H9 (cell line): ENCODE measurements at regions not wholly inside any gene's neighbourhood (a gene's known extent, or its start where the extent isn't known, plus 50 kb on each side); places are given as distances from the start of the nearest gene placed in this dataset.
"Not testable (repeated sequence)": the region's sequence is repeated elsewhere in the genome, so short reads cannot be mapped to it uniquely, and the experiment has no call there.

Source experiments
- DNase-seq: peaks from one replicate; pipeline ENCODE4 v3.0.0-alpha.2; 2017
- H2AFZ ChIP-seq: one replicate; pipeline ENCODE4 v1.6.1; 2013; ENCODE audit warnings: mild to moderate bottlenecking, low read length, control low read depth, moderate library complexity
- H2AK5ac ChIP-seq: 2 replicates; pipeline ENCODE4 v1.6.1; 2013; ENCODE audit warnings: low read length, control low read depth, mixed read lengths; ENCODE audit not compliant: insufficient read length
- H2BK120ac ChIP-seq: one replicate; pipeline ENCODE4 v1.6.1; 2013; ENCODE audit warnings: low read depth, mild to moderate bottlenecking, low read length, control low read depth, inconsistent platforms; ENCODE audit not compliant: poor library complexity, severe bottlenecking
- H2BK12ac ChIP-seq: 2 replicates; pipeline ENCODE4 v1.6.1; 2013; ENCODE audit warnings: low read length, control low read depth, mixed read lengths, low read depth; ENCODE audit not compliant: insufficient read length
- H2BK15ac ChIP-seq: 2 replicates; pipeline ENCODE4 v1.6.1; 2013; ENCODE audit warnings: low read depth, low read length, control low read depth
- H2BK20ac ChIP-seq: one replicate; pipeline ENCODE4 v1.6.1; 2013; ENCODE audit warnings: low read depth, mild to moderate bottlenecking, low read length, control low read depth, inconsistent platforms; ENCODE audit not compliant: poor library complexity, severe bottlenecking
- H2BK5ac ChIP-seq: 2 replicates; pipeline ENCODE4 v1.6.1; 2013; ENCODE audit warnings: low read length, control low read depth, mixed read lengths; ENCODE audit not compliant: insufficient read length
- H3K14ac ChIP-seq: 2 replicates; pipeline ENCODE4 v1.6.1; 2013; ENCODE audit warnings: low read length, control low read depth; ENCODE audit not compliant: insufficient read depth
- H3K18ac ChIP-seq: 2 replicates; pipeline ENCODE4 v1.6.1; 2013; ENCODE audit warnings: low read depth, mild to moderate bottlenecking, mixed read lengths, low read length, control low read depth; ENCODE audit not compliant: insufficient read length
- H3K23ac ChIP-seq: 2 replicates; pipeline ENCODE4 v1.6.1; 2013; ENCODE audit warnings: low read length, control low read depth, mixed read lengths, low read depth; ENCODE audit not compliant: insufficient read length
- H3K23me2 ChIP-seq: 2 replicates; pipeline ENCODE4 v1.6.1; 2013; ENCODE audit warnings: low read depth, mild to moderate bottlenecking, mixed read lengths, low read length, control low read depth; ENCODE audit not compliant: insufficient read length, poor library complexity, severe bottlenecking
- H3K27ac ChIP-seq: 2 replicates; pipeline ENCODE4 v1.5.1; 2013; ENCODE audit warnings: low read length, control low read depth, mixed read lengths, low read depth; ENCODE audit not compliant: insufficient read length
- H3K27me3 ChIP-seq: 2 replicates; pipeline ENCODE4 v1.6.1; 2013; ENCODE audit warnings: low read length, control low read depth, inconsistent platforms; ENCODE audit not compliant: insufficient read depth
- H3K4ac ChIP-seq: 2 replicates; pipeline ENCODE4 v1.6.1; 2013; ENCODE audit warnings: low read depth, mild to moderate bottlenecking, control low read depth, inconsistent platforms, low read length, moderate library complexity
- H3K4me1 ChIP-seq: 2 replicates; pipeline ENCODE4 v1.6.1; 2013; ENCODE audit warnings: low read length, control low read depth, inconsistent platforms; ENCODE audit not compliant: insufficient read depth
- H3K4me2 ChIP-seq: 2 replicates; pipeline ENCODE4 v1.6.1; 2013; ENCODE audit warnings: low read length, control low read depth, mixed read lengths; ENCODE audit not compliant: insufficient read length, insufficient read depth
- H3K56ac ChIP-seq: 2 replicates; pipeline ENCODE4 v1.6.1; 2013; ENCODE audit warnings: low read depth, mild to moderate bottlenecking, mixed read lengths, low read length, control low read depth; ENCODE audit not compliant: insufficient read length
- H3K79me1 ChIP-seq: 2 replicates; pipeline ENCODE4 v1.6.1; 2013; ENCODE audit warnings: low read depth, mild to moderate bottlenecking, moderate library complexity, low read length, control low read depth, inconsistent platforms; ENCODE audit not compliant: insufficient read depth, poor library complexity, severe bottlenecking
- H3K79me2 ChIP-seq: 2 replicates; pipeline ENCODE4 v1.6.1; 2013; ENCODE audit warnings: low read length, control low read depth, inconsistent platforms; ENCODE audit not compliant: insufficient read depth
- H3K9ac ChIP-seq: 2 replicates; pipeline ENCODE4 v1.6.1; 2013; ENCODE audit warnings: low read length, control low read depth, mixed read lengths; ENCODE audit not compliant: insufficient read length; ENCODE audit errors: extremely low read depth
- H3K9me3 ChIP-seq: one replicate; pipeline ENCODE4 v1.6.1; 2013; ENCODE audit warnings: low read depth, low read length, inconsistent platforms; ENCODE audit not compliant: control insufficient read depth
- H3T11ph ChIP-seq: one replicate; pipeline ENCODE4 v1.6.1; 2013; ENCODE audit warnings: mild to moderate bottlenecking, low read length, control low read depth, inconsistent platforms
- H4K20me1 ChIP-seq: one replicate; pipeline ENCODE4 v1.6.1; 2013; ENCODE audit not compliant: control insufficient read depth, insufficient read length, insufficient read depth
- H4K5ac ChIP-seq: 2 replicates; pipeline ENCODE4 v1.6.1; 2013; ENCODE audit warnings: low read depth, mild to moderate bottlenecking, mixed read lengths, low read length, control low read depth; ENCODE audit not compliant: insufficient read length
- H4K8ac ChIP-seq: replicated peaks from 2 replicates; pipeline ENCODE4 v1.6.1; 2013; ENCODE audit warnings: low read length, control low read depth, mixed read lengths, low read depth; ENCODE audit not compliant: insufficient read length
- H4K91ac ChIP-seq: 2 replicates; pipeline ENCODE4 v1.6.1; 2013; ENCODE audit warnings: low read depth, mild to moderate bottlenecking, moderate library complexity, mixed read lengths, low read length, control low read depth; ENCODE audit not compliant: insufficient read length
- H3K27ac Mint-ChIP-seq, 3 experiments: 2 replicates in 2 of 3; 3 replicates in 1 of 3; pipeline ENCODE4 v1.8.0; 2020 to 2021; ENCODE audit warnings: mixed read lengths in 3 of 3, mild to moderate bottlenecking in 1 of 3, moderate library complexity in 1 of 3
- H3K27me3 Mint-ChIP-seq: 2 replicates; pipeline ENCODE4 v1.8.0; 2021; ENCODE audit warnings: low read depth, mild to moderate bottlenecking, moderate library complexity, mixed read lengths
- H3K36me3 Mint-ChIP-seq, 3 experiments: 2 replicates in 2 of 3; 3 replicates in 1 of 3; pipeline ENCODE4 v1.8.0; 2020 to 2021; ENCODE audit warnings: low read depth in 3 of 3, mixed read lengths in 3 of 3; ENCODE audit not compliant: insufficient read depth in 1 of 3
- H3K4me1 Mint-ChIP-seq, 2 experiments: 2 replicates each; pipeline ENCODE4 v1.8.0; 2020; ENCODE audit warnings: mixed read lengths in 2 of 2
- H3K4me3 Mint-ChIP-seq, 2 experiments: 2 replicates in 1 of 2; 3 replicates in 1 of 2; pipeline ENCODE4 v1.8.0; 2020 to 2021; ENCODE audit warnings: mild to moderate bottlenecking in 2 of 2, mixed read lengths in 2 of 2, moderate library complexity in 1 of 2
- H3K9me3 Mint-ChIP-seq, 2 experiments: 2 replicates in 1 of 2; 3 replicates in 1 of 2; pipeline ENCODE4 v1.8.0; 2020; ENCODE audit warnings: mild to moderate bottlenecking in 2 of 2, mixed read lengths in 2 of 2, moderate library complexity in 1 of 2
- WGBS: extraction: QIAGEN DNeasy Blood & Tissue Kit; methylation state at CpG from one replicate; pipeline ENCODE4 v1.1.7; 2013; ENCODE audit warnings: missing lambda C conversion rate, low lambda C conversion rate, mixed read lengths; ENCODE audit not compliant: insufficient read length; ENCODE audit errors: extremely low coverage; 5-methylcytosine and 5-hydroxymethylcytosine counted together
- TF ChIP-seq, protein P1 (sequence below): fragments of 200-600 bp; sonication (generic); conservative IDR thresholded peaks from 3 replicates; pipeline ENCODE4 v1.8.0; 2021; ENCODE audit warnings: antibody characterized with exemption, mild to moderate bottlenecking

DNA sequence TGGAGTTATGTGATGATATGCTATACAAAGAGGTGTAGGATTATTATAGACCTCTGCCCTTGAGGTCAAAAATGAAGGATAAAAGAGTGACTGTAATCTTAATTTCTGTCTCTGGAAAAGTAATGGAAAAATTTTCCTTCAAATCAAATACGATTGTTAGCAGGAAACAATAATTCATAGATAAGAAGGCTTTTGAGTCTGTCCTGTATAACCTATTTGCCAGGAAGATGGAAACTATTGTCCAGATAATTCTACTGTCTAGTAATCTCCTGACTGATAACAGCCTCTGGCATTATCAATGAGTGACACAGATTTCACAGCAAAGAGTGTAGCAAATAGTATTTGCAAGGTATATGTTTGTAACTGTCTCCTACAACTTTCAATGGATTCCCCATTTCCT lies 307.8 kb downstream of the MTX2 start:
- no peak overlapping the region for H2BK5ac ChIP-seq
- no peak overlapping the region for H3K23ac ChIP-seq
- H2BK12ac ChIP-seq = no peak overlapping the region
- H2AK5ac ChIP-seq = no peak overlapping the region
- no peaks in the 10 kb centered on the region for H3K4me1 ChIP-seq
- no peak overlapping the region for H2BK120ac ChIP-seq
- no peak overlapping the region for H2BK20ac ChIP-seq
- no peaks in the 10 kb centered on the region for H3K79me1 ChIP-seq
- no peak overlapping the region for H4K5ac ChIP-seq
- H3K9me3 ChIP-seq = no peaks in the 10 kb centered on the region
- Mint-ChIP-seq H3K9me3 (no peaks in the 10 kb centered on the region), H3K27me3 (peaks cover 5% of the 10 kb centered on the region; the same call in 1 of the 2 replicates), H3K4me3 (no peak overlapping the region), H3K36me3 (no peaks in the 10 kb centered on the region), H3K4me1 (no peaks in the 10 kb centered on the region), H3K27ac (no peak overlapping the region)
- no peak overlapping the region for H2AFZ ChIP-seq
- no peak overlapping the region for H3K56ac ChIP-seq
- no peak overlapping the region for H3T11ph ChIP-seq
- no peaks in the 10 kb centered on the region for H3K23me2 ChIP-seq
- no peak overlapping the region for H3K4me2 ChIP-seq
- no peak overlapping the region for H4K8ac ChIP-seq
- H3K27me3 ChIP-seq = no peaks in the 10 kb centered on the region
- no peak overlapping the region for H3K14ac ChIP-seq
- no peak overlapping the region for H2BK15ac ChIP-seq
- H3K18ac ChIP-seq = no peak overlapping the region
- no peak overlapping the region for H3K4ac ChIP-seq
- WGBS = no CpG with 5 or more reads among the region's 1 CpG
- TF ChIP-seq, protein P1, sequence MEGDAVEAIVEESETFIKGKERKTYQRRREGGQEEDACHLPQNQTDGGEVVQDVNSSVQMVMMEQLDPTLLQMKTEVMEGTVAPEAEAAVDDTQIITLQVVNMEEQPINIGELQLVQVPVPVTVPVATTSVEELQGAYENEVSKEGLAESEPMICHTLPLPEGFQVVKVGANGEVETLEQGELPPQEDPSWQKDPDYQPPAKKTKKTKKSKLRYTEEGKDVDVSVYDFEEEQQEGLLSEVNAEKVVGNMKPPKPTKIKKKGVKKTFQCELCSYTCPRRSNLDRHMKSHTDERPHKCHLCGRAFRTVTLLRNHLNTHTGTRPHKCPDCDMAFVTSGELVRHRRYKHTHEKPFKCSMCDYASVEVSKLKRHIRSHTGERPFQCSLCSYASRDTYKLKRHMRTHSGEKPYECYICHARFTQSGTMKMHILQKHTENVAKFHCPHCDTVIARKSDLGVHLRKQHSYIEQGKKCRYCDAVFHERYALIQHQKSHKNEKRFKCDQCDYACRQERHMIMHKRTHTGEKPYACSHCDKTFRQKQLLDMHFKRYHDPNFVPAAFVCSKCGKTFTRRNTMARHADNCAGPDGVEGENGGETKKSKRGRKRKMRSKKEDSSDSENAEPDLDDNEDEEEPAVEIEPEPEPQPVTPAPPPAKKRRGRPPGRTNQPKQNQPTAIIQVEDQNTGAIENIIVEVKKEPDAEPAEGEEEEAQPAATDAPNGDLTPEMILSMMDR = no peak
- H4K91ac ChIP-seq = no peak overlapping the region
- H4K20me1 ChIP-seq = no peaks in the 10 kb centered on the region
- no peak overlapping the region for H3K9ac ChIP-seq
- DNase-seq = no peak
- no peak overlapping the region for H3K27ac ChIP-seq
- H3K79me2 ChIP-seq = no peaks in the 10 kb centered on the region

DNA sequence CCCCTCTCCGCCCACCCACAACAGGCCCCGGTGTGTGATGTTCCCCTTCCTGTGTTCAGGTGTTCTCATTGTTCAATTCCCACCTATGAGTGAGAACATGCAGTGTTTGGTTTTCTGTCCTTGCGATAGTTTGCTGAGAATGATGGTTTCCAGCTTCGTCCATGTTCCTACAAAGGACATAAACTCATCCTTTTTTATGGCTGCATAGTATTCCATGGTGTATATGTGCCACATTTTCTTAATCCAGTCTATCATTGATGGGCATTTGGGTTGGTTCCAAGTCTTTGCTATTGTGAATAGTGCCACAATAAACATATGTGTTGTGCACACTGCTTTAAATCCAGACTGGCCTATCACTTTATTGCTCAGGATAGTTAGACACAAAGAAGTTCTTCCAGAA lies 309.1 kb downstream of the MTX2 start:
- not testable (repeated sequence) for H3K36me3 Mint-ChIP-seq

More for the DNA sequence above, 309.1 kb downstream of the MTX2 start:
- not testable (repeated sequence) for H3K27me3 Mint-ChIP-seq, H3K9me3 ChIP-seq, H4K5ac ChIP-seq, H2BK12ac ChIP-seq, H3K23me2 ChIP-seq, H3K9ac ChIP-seq, H4K91ac ChIP-seq, H3K79me2 ChIP-seq, H3K27ac Mint-ChIP-seq, H3K4me3 Mint-ChIP-seq, H3K23ac ChIP-seq, H2BK15ac ChIP-seq, H3K9me3 Mint-ChIP-seq, H3K18ac ChIP-seq, H3K4me1 ChIP-seq, H4K8ac ChIP-seq, H4K20me1 ChIP-seq, H3K27ac ChIP-seq, H3K4me2 ChIP-seq, H3T11ph ChIP-seq, H2BK20ac ChIP-seq, H2BK120ac ChIP-seq, H3K27me3 ChIP-seq, H2AFZ ChIP-seq, H3K4me1 Mint-ChIP-seq, H3K14ac ChIP-seq, H2BK5ac ChIP-seq, H3K79me1 ChIP-seq, DNase-seq, H3K56ac ChIP-seq, H3K4ac ChIP-seq, H2AK5ac ChIP-seq
- no CpG with 5 or more reads among the region's 4 CpGs for WGBS
